ENCODE measurements at regions not wholly inside any gene's neighbourhood (a gene's known extent, or its start where the extent isn't known, plus 50 kb on each side); places are given as distances from the start of the nearest gene placed in this dataset.
"Not testable (repeated sequence)": the region's sequence is repeated elsewhere in the genome, so short reads cannot be mapped to it uniquely, and the experiment has no call there.

DNA sequence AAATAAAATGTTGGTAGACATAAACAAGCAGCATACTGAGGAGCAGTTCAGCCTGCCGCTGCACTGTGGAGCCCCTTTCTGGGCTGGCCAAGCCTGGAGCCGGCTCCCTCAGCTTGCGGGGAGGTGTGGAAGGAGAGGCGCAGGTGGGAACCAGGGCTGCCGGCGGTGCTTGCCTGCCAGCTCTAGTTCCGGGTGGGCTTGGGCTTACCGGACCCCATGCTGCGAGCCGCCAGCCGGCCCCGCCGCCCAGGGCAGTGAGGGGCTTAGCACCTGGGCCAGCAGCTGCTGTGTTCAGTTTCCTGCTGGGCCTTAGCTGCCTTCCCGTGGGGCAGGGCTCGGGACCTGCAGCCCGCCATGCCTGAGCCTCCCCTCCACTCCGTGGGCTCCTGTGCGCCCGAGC, 672.9 kb upstream of the POM121L12 start:
- TF ChIP-seq, protein P1, sequence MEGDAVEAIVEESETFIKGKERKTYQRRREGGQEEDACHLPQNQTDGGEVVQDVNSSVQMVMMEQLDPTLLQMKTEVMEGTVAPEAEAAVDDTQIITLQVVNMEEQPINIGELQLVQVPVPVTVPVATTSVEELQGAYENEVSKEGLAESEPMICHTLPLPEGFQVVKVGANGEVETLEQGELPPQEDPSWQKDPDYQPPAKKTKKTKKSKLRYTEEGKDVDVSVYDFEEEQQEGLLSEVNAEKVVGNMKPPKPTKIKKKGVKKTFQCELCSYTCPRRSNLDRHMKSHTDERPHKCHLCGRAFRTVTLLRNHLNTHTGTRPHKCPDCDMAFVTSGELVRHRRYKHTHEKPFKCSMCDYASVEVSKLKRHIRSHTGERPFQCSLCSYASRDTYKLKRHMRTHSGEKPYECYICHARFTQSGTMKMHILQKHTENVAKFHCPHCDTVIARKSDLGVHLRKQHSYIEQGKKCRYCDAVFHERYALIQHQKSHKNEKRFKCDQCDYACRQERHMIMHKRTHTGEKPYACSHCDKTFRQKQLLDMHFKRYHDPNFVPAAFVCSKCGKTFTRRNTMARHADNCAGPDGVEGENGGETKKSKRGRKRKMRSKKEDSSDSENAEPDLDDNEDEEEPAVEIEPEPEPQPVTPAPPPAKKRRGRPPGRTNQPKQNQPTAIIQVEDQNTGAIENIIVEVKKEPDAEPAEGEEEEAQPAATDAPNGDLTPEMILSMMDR (IDR thresholded peaks at IDR 0.05; ENCODE audit: low read depth, low read length), result no peak
- H3K4me3 ChIP-seq (ENCODE audit: low read depth, low read length), result no peak overlapping the region

DNA sequence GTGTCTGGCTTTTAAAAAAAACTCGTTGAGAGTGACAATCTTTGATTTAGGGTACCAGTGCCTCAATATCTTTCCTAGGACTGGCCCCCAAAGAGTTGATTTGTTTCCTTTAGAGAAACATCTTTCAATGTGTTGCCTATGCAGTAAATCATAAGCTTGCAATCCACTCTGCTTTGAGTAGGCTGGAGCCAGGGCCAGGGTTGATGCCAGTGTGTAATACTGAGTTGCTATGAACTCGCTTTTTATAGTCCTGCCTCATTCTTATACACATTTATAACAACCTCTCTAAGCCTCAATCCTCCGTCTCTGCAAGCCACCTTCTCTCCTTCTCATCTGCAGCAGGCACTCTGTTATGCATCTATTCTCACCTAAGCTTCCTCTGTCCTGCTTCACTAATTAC, 674.9 kb upstream of the POM121L12 start:
- no peak overlapping the region for H3K4me3 ChIP-seq (ENCODE audit: low read depth, low read length)
- TF ChIP-seq, protein P1 (IDR thresholded peaks at IDR 0.05; ENCODE audit: low read depth, low read length), result no peak

DNA sequence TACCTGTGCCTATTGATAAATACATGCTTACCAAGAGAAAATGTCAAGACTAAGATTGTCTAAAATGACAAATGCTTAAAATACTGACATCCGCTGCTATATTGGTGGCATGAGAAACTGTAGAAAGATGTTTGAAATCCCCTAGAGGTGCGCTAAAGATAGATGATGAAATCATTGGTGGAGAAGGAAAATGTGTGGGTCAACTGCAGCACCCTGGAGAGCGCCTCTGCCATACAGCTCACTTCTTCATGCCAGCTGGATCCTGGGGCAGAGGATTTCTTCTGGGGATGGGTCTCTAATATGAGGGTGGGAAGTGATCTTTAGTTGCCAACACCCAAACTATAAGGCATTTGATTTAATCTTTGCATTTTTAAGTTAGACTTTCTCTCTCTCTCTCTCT, 680.4 kb upstream of the POM121L12 start:
- no peak overlapping the region for H3K4me3 ChIP-seq (ENCODE audit: low read depth, low read length)
- TF ChIP-seq, protein P1 (IDR thresholded peaks at IDR 0.05; ENCODE audit: low read depth, low read length), result no peak

DNA sequence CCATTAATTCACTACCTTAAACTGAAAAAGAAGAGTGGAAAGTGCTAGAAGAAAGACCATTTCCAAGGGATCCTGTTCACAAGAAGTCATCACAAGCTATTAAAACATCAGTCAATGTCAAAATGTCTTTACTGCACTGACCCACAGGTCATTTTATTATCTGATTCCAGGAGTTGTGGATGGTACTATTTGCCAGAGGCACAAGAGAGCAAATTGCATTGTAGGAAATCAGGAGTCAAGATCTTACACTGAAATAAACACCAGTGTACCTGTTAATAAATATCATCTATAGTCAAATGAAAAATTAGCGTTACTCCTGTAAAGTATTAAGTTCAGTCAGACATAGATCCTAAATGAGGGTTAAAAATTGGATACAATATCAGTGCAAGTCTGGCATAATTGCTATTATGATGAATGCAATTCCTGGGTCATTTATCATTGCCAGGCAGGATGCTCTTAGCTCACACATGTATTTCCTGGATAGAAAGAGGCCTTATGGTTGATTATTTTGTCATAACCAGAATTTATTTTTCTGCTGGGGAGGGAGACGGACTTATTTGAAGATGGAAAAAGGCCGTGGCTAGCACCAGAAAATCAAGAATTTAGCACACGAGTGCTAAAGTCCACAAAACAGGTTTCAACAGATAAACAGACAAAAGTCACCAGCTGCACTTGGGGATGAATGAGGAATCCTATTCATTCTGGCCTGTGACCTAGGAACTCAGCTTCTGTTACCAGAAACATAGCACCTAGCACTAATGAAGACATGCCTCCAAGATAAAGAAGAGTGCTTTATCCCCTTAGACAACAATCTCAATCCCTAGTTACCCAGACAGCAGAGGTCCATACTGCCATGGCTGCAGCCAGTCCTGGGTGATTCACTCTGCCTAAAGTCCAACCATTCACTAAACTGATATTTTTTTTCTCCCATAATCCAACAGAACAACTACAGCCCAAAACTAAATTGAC, 683.1 kb upstream of the POM121L12 start:
- TF ChIP-seq, protein P1 (IDR thresholded peaks at IDR 0.05; ENCODE audit: low read depth, low read length), result no peak
- H3K4me3 ChIP-seq (ENCODE audit: low read depth, low read length), result no peak overlapping the region

DNA sequence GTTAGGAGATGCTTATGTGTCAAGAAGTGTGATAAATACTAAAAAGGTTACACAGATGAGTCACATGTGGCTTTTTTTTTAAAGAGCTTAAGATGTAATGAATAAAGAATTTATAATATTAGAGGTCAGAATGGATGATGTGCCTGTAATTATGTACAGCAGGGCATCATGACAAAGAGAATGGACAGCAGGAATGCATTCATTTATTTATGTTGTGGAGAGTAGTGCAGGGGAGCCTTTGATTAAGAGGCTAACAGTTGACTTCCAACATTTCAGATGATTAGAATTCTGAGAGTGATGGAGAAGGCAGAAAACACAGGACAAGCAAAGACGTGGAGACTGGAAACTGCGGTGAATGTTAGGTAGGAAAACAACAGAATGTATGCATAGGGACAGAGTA, 691.4 kb upstream of the POM121L12 start:
- TF ChIP-seq, protein P1 (IDR thresholded peaks at IDR 0.05; ENCODE audit: low read depth, low read length), result no peak
- no peak overlapping the region for H3K4me3 ChIP-seq (ENCODE audit: low read depth, low read length)

DNA sequence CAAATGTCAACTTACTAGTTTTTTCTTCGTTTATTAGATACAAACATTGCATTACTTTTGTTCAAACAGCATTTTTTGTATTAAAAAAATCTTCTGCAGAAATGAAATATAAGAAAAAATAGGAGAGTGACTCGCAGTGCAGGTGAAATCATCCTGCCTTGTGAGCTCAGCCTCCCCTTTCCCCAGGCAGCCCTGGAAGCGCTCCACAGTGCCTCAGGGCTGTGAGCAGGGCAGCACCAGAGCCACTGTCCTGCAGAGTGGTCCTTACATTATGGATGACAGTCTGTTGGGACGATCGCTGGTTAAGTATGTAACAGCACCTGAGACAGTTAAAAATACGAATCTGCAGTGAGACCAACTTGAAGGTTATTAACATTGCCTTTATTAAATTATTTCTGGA, 695.4 kb upstream of the POM121L12 start:
- no peak overlapping the region for H3K4me3 ChIP-seq (ENCODE audit: low read depth, low read length)
- TF ChIP-seq, protein P1 (IDR thresholded peaks at IDR 0.05; ENCODE audit: low read depth, low read length), result no peak

DNA sequence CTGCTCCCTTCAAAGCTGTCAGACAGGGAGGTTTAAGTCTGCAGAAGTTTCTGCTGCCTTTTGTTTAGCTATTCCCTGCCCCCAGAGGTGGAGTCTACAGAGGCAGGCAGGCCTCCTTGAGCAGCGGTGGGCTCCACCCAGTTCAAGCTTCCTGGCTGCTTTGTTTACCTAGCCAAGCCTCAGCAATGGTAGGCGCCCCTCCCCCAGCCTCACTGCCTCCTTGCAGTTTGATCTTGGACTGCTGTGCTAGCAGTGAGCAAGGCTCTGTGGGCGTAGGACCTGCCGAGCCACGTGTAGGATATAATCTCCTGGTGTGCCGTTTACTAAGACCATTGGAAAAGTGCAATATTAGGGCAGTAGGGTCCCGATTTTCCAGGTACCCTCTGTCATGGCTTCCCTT, 707.1 kb upstream of the POM121L12 start:
- not testable (repeated sequence) for H3K4me3 ChIP-seq (ENCODE audit: low read depth, low read length)
